KG1 (cell line): ENCODE measurements at regions not wholly inside any gene's neighbourhood (a gene's known extent, or its start where the extent isn't known, plus 50 kb on each side); places are given as distances from the start of the nearest gene placed in this dataset.
"Not testable (repeated sequence)": the region's sequence is repeated elsewhere in the genome, so short reads cannot be mapped to it uniquely, and the experiment has no call there.

Experiments used
- DNase-seq: peaks from one replicate; lab custom pipeline; 2025; lab: John Stamatoyannopoulos, UW

- no peak for DNase-seq
These were observed 609.9 kb downstream of the CCSER2 start for GRCh38 chr10:84938117-84938905.

- no peak for DNase-seq
These were observed 615.2 kb downstream of the CCSER2 start for GRCh38 chr10:84943541-84943940.

- DNase-seq: no peak
These were observed 615.8 kb downstream of the CCSER2 start for GRCh38 chr10:84944187-84944586.

GRCh38 chr10:84945791-84946190 is 617.4 kb downstream of the CCSER2 start:
- no peak for DNase-seq

- DNase-seq: no peak
These were observed 618.5 kb downstream of the CCSER2 start for GRCh38 chr10:84946904-84947303.

- no peak for DNase-seq
These were observed 620.3 kb downstream of the CCSER2 start for GRCh38 chr10:84948644-84949043.

- DNase-seq: no peak
These were observed 623.2 kb downstream of the CCSER2 start for GRCh38 chr10:84951616-84952015.

GRCh38 chr10:84957427-84957826 is 629.0 kb downstream of the CCSER2 start:
- DNase-seq: no peak

- no peak for DNase-seq
These were observed 637.1 kb downstream of the CCSER2 start for GRCh38 chr10:84965468-84965867.

GRCh38 chr10:84966708-84967441 is 638.5 kb downstream of the CCSER2 start:
- no peak for DNase-seq

GRCh38 chr10:84969297-84969696 is 640.9 kb downstream of the CCSER2 start:
- not testable (repeated sequence) for DNase-seq

- DNase-seq: no peak
These were observed 658.6 kb downstream of the CCSER2 start for GRCh38 chr10:84987039-84987438.

- no peak for DNase-seq
These were observed 659.6 kb downstream of the CCSER2 start for GRCh38 chr10:84988011-84988410.

GRCh38 chr10:84990713-84991112 is 662.3 kb downstream of the CCSER2 start:
- no peak for DNase-seq

GRCh38 chr10:84991301-84991700 is 662.9 kb downstream of the CCSER2 start:
- DNase-seq: no peak

- DNase-seq: no peak
These were observed 665.1 kb downstream of the CCSER2 start for GRCh38 chr10:84993251-84994035.

- no peak for DNase-seq
These were observed 666.3 kb downstream of the CCSER2 start for GRCh38 chr10:84994722-84995121.

- no peak for DNase-seq
These were observed 668.2 kb downstream of the CCSER2 start for GRCh38 chr10:84996580-84996979.

GRCh38 chr10:84997870-84998269 is 669.5 kb downstream of the CCSER2 start:
- DNase-seq: no peak

GRCh38 chr10:84999929-85000328 is 671.5 kb downstream of the CCSER2 start:
- no peak for DNase-seq

- no peak for DNase-seq
These were observed 674.7 kb downstream of the CCSER2 start for GRCh38 chr10:85003083-85003482.

- no peak for DNase-seq
These were observed 680.2 kb downstream of the CCSER2 start for GRCh38 chr10:85008488-85009184.
